ENCODE measurements at regions not wholly inside any gene's neighbourhood (a gene's known extent, or its start where the extent isn't known, plus 50 kb on each side); places are given as distances from the start of the nearest gene placed in this dataset.

DNA sequence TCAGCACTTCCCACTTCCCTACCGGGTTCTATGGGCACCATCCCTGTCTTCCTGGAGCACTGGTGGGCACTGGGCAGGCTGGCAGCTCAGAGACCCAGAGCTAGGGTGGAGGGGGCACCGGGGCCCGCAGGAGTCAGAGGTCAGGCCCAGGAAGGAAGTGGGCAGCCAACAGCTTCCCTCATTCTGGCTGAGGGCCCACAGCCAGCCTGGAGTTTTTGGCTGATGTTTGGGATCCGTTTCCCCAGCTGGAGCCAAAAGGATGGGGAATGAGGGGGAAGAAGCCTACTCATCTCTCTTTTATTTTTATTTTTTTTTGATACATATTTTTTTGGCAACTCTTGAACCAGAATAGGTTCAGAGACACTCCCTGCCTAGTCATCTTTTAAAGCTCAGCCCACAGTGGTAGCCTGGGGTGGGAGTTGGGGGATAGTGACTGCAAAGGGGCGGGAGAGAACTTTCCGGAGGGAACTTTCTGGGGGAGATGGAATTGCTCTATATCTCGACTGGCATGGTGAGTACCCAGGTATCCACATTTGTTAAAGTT lies 54.2 kb upstream of the MLN start:
- Histone ChIP-seq H3K4me1 (ENCODE audit: control insufficient read depth, low read depth, low read length) (no peaks in the 10 kb centered on the region), H3K27me3 (ENCODE audit: control insufficient read depth, insufficient read depth, low read length) (no peaks in the 10 kb centered on the region), H3K9ac (ENCODE audit: low read length) (no peak overlapping the region), H3K36me3 (ENCODE audit: control insufficient read depth, low read depth, low read length) (no peaks in the 10 kb centered on the region), H3K4me3 (ENCODE audit: low read length) (no peak overlapping the region), H3K9me3 (ENCODE audit: control insufficient read depth, low read depth, low read length) (no peaks in the 10 kb centered on the region), H3K27ac (ENCODE audit: low read length) (no peak overlapping the region)

DNA sequence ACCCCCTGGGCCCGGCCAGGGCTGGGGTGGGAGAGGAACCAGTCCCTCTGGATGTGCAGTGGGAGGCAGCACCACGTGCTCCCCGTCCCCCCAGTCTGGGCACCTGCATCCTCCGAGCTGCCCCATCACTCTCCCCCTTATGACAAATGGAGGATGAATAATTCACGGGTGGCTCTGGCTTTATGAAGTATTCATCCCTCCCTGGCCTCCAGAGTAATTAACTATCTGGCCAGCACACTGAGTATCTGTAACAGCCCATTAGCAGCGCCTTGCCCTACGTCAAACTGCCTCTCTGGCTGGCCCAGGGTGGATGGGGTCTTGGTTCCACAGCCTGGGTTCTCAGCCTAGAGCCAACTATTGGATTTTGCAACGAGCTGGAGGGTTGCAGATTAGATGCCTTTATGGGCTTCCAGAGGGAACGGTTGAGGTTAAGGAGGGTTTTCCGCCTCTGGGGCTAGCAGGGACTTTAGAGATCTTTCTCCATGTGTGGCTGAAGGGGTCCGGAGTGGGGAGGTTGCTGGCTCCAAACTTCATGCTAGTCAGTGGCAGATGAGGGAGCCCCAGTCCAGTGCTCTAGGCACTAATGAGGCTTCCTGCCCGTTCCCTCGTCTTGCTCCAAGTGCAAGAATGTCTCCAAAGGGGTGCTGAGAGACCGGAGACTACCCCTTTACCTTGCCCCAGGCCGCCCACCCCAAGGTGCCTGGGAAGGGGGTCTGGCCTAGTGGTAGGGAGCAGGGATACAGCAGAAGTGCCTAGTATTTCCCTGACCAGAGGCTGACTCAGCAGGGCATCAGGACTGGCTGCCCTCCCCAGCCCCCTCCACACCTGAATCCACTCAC lies 53.5 kb upstream of the MLN start:
- H3K4me3 ChIP-seq (ENCODE audit: low read length) = no peak overlapping the region
- no peak overlapping the region for H3K9ac ChIP-seq (ENCODE audit: low read length)
- H3K27ac ChIP-seq (ENCODE audit: low read length) = no peak overlapping the region
- H3K27me3 ChIP-seq (ENCODE audit: control insufficient read depth, insufficient read depth, low read length) = no peaks in the 10 kb centered on the region
- no peaks in the 10 kb centered on the region for H3K9me3 ChIP-seq (ENCODE audit: control insufficient read depth, low read depth, low read length)
- no peaks in the 10 kb centered on the region for H3K36me3 ChIP-seq (ENCODE audit: control insufficient read depth, low read depth, low read length)
- H3K4me1 ChIP-seq (ENCODE audit: control insufficient read depth, low read depth, low read length) = no peaks in the 10 kb centered on the region

DNA sequence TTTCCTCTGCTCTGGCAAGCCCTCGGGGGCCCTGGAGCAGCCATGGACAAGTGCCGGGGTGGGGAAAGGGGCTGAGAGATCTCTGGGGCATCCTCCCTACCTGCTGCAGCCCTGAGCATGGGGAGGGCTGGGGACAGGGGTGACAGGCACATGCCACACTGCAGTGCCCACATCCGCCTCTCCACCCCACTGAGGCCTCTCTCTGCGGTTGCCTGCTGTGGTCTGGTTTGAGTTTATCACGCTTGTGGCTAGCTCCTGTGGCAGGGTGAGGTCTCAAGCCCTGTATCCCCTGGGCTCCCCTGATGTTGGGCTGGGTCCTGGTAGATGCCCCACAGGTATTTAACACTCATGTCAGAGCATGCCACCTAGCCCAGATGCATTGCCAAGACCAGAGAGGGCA lies 52.9 kb upstream of the MLN start:
- H3K27me3 ChIP-seq (ENCODE audit: control insufficient read depth, insufficient read depth, low read length) = no peaks in the 10 kb centered on the region

GRCh38 chr6:33856031-33856590 lies 52.3 kb upstream of the MLN start:
- Histone ChIP-seq H3K4me3 (ENCODE audit: low read length) (no peak overlapping the region), H3K36me3 (ENCODE audit: control insufficient read depth, low read depth, low read length) (no peaks in the 10 kb centered on the region), H3K27ac (ENCODE audit: low read length) (no peak overlapping the region), H3K27me3 (ENCODE audit: control insufficient read depth, insufficient read depth, low read length) (no peaks in the 10 kb centered on the region), H3K4me1 (ENCODE audit: control insufficient read depth, low read depth, low read length) (peaks cover 4% of the 10 kb centered on the region), H3K9me3 (ENCODE audit: control insufficient read depth, low read depth, low read length) (no peaks in the 10 kb centered on the region), H3K9ac (ENCODE audit: low read length) (no peak overlapping the region)

More for the DNA sequence above, 52.9 kb upstream of the MLN start:
- Histone ChIP-seq H3K4me3 (ENCODE audit: low read length) (no peak overlapping the region), H3K36me3 (ENCODE audit: control insufficient read depth, low read depth, low read length) (no peaks in the 10 kb centered on the region), H3K9me3 (ENCODE audit: control insufficient read depth, low read depth, low read length) (no peaks in the 10 kb centered on the region), H3K4me1 (ENCODE audit: control insufficient read depth, low read depth, low read length) (peaks cover under 1% of the 10 kb centered on the region), H3K9ac (ENCODE audit: low read length) (no peak overlapping the region), H3K27ac (ENCODE audit: low read length) (no peak overlapping the region)

GRCh38 chr6:33854572-33855030 lies 50.8 kb upstream of the MLN start:
- no peak overlapping the region for H3K27ac ChIP-seq (ENCODE audit: low read length)
- H3K9me3 ChIP-seq (ENCODE audit: control insufficient read depth, low read depth, low read length) = no peaks in the 10 kb centered on the region
- H3K4me1 ChIP-seq (ENCODE audit: control insufficient read depth, low read depth, low read length) = peaks cover 8% of the 10 kb centered on the region
- H3K9ac ChIP-seq (ENCODE audit: low read length) = no peak overlapping the region
- no peak overlapping the region for H3K4me3 ChIP-seq (ENCODE audit: low read length)
- H3K27me3 ChIP-seq (ENCODE audit: control insufficient read depth, insufficient read depth, low read length) = no peaks in the 10 kb centered on the region
- no peaks in the 10 kb centered on the region for H3K36me3 ChIP-seq (ENCODE audit: control insufficient read depth, low read depth, low read length)

DNA sequence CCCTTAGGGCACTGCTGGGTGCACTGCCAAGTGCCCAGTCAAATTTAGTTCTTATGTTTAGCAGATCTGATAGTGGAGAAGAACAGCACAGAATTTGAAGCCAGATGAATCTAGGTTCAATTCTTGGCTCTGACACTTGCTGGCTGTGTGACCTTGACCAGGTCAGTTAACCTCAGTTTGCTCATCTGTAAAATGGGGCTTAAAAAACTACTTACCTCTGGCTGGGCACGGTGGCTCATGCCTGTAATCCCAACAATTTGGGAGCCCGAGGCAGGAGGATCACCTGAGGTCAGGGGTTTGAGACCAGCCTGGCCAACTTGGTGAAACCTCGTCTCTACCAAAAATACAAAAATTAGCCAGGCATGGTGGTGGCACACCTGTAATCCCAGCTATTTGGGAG lies 49.9 kb upstream of the MLN start:
- Histone ChIP-seq H3K9me3 (ENCODE audit: control insufficient read depth, low read depth, low read length) (no peaks in the 10 kb centered on the region), H3K36me3 (ENCODE audit: control insufficient read depth, low read depth, low read length) (no peaks in the 10 kb centered on the region), H3K9ac (ENCODE audit: low read length) (no peak overlapping the region), H3K27me3 (ENCODE audit: control insufficient read depth, insufficient read depth, low read length) (no peaks in the 10 kb centered on the region), H3K27ac (ENCODE audit: low read length) (no peak overlapping the region), H3K4me1 (ENCODE audit: control insufficient read depth, low read depth, low read length) (peaks cover 8% of the 10 kb centered on the region), H3K4me3 (ENCODE audit: low read length) (no peak overlapping the region)
